ENCODE measurements at regions not wholly inside any gene's neighbourhood (a gene's known extent, or its start where the extent isn't known, plus 50 kb on each side); places are given as distances from the start of the nearest gene placed in this dataset.

DNA sequence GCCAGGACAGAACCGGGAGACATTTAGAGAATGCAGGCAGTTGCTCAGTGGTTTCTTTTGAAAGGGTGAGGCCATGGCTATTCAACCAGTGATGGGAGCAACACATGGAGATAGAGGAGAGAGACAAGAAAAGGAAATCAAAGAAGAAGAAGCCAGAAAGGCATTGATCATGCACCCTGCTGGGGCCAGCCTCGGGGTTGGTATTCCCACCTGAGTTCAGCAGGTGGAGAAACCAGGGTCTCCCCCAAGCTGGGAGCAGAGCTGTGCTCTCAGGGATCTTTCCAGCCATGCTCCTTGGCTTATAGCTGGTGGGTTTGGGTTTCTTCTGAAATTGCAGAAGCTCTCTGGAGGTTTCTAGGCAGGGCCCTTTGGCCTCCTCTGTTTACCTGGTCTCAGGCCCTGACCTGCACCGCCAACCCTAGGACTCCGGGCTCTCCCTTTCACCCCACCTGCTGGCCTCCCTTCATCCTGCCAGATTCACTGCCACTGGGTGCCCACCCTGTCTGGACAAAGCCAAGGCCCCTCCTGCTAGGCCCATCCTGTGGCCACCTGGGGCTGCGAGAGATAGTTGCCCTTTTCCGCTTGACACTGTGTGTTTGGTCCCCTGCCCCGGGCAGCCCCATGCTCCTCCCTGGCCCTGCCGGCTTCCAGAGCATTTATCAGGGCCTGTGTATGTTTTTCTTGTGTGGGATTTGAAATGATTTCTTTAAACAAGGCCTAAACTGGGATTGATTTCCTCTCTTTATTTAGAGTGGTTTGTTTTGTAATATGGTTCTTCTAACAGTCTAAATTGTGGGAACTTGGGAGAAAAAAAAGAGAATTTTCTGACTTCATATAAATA lies 126.7 kb downstream of the DDX1 start:
- Histone ChIP-seq H3K9me3 (ENCODE audit: severe bottlenecking) (no peaks in the 10 kb centered on the region), H3K4me3 (ENCODE audit: low read depth, low read length) (no peak overlapping the region), H3K27me3 (ENCODE audit: insufficient read depth, low read depth, severe bottlenecking) (no peaks in the 10 kb centered on the region), H3K27ac (no peak overlapping the region), H3K36me3 (no peaks in the 10 kb centered on the region)
- no peak for DNase-seq
- TF ChIP-seq, protein P1, sequence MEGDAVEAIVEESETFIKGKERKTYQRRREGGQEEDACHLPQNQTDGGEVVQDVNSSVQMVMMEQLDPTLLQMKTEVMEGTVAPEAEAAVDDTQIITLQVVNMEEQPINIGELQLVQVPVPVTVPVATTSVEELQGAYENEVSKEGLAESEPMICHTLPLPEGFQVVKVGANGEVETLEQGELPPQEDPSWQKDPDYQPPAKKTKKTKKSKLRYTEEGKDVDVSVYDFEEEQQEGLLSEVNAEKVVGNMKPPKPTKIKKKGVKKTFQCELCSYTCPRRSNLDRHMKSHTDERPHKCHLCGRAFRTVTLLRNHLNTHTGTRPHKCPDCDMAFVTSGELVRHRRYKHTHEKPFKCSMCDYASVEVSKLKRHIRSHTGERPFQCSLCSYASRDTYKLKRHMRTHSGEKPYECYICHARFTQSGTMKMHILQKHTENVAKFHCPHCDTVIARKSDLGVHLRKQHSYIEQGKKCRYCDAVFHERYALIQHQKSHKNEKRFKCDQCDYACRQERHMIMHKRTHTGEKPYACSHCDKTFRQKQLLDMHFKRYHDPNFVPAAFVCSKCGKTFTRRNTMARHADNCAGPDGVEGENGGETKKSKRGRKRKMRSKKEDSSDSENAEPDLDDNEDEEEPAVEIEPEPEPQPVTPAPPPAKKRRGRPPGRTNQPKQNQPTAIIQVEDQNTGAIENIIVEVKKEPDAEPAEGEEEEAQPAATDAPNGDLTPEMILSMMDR (IDR thresholded peaks at IDR 0.05; ENCODE audit: low read depth, low read length) = no peak

DNA sequence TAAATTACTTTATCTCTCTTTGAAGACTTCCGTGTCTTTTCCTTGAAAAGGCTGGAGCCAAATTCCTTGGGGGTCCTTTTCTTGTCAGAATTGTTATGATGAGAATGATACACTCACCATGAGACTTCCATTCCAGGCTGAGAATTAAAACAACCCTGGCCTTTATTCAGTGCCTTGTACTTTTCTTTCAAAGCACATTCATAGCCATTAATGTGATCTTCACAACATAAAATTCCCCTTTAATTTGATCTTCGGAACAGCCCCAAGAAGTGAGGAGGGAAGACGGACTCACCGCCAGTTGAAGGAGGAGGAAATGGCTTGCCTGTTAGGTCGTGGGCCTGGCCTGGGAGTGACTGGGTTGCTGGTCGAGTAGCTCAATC lies 127.3 kb downstream of the DDX1 start:
- no peaks in the 10 kb centered on the region for H3K9me3 ChIP-seq (ENCODE audit: severe bottlenecking)
- no peak overlapping the region for H3K27ac ChIP-seq
- TF ChIP-seq, protein P1 (IDR thresholded peaks at IDR 0.05; ENCODE audit: low read depth, low read length) = no peak
- no peak overlapping the region for H3K4me3 ChIP-seq (ENCODE audit: low read depth, low read length)
- H3K27me3 ChIP-seq (ENCODE audit: insufficient read depth, low read depth, severe bottlenecking) = no peaks in the 10 kb centered on the region
- H3K36me3 ChIP-seq = no peaks in the 10 kb centered on the region
- no peak for DNase-seq

DNA sequence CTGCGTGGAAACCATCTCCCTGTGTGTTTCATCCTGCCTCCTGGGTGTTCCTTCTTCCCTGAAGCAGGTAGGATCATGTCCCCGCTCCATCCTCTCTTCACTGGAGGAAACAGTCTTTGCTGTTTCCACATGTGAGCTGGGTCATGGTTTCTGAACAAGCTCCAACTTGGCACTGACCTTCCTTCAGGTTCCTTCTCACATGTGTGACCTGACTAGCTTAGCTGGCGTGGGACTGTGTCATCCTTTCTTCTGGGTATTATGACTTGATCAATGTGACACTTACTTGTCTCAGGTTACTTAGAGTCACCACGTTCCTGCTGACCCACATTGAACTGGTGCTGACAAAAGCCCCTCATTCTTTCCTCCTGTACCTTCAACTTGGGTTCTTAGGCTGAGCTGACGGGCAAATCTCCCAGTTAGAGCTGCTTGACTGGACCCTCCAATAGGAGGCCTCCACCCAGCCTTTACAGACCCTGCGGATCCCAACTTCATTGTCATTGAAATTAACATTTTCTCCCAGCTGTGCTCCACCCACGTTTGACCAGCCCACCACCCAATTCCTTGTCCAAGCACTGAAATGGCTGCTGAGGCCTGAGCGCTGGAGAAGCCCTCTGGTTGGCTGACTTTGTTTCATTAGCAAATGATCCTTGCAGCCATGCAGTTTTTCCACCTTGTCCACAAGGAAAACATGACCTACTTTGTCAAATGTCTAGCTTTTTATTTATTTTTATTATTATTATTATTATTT lies 128.1 kb downstream of the DDX1 start:
- no peak overlapping the region for H3K4me3 ChIP-seq (ENCODE audit: low read depth, low read length)
- no peaks in the 10 kb centered on the region for H3K36me3 ChIP-seq
- no peak overlapping the region for H3K27ac ChIP-seq
- no peak for DNase-seq
- H3K9me3 ChIP-seq (ENCODE audit: severe bottlenecking) = no peaks in the 10 kb centered on the region
- TF ChIP-seq, protein P1 (IDR thresholded peaks at IDR 0.05; ENCODE audit: low read depth, low read length) = no peak
- no peaks in the 10 kb centered on the region for H3K27me3 ChIP-seq (ENCODE audit: insufficient read depth, low read depth, severe bottlenecking)

DNA sequence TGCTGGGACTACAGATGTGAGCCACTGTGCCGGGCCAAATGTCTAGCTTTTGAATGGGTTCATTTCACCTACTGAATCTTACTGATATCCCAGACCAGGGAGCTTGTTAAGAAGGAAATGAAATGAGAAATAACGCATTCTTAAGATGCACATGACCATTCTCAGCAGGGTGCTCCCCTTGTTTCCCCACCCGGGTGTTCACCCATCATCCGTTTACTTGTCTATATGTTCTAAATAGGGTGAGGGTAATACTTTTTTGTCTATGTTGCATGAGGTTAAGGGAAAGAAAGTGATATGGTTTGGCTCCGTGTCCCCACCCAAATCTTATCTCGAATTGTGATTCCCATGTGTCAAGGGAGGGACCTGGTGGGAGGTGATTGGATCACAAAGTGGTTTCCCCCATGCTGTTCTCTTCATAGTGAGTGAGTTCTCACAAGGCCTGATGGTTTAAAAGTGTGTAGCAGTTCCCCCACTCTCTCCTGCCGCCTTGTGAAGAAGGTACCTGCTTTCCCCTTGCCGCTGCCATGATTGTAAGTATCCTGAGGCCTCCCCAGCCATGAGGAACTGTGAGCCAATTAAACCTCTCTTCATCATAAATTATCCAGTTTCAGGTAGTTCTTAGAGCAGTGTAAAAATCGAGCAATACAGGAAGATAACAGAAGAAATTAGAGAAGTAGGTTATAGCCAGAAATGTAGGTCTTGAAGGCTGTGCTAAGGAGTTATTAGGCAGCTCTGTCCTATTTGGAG lies 129.1 kb downstream of the DDX1 start:
- Histone ChIP-seq H3K9me3 (ENCODE audit: severe bottlenecking) (no peaks in the 10 kb centered on the region), H3K27me3 (ENCODE audit: insufficient read depth, low read depth, severe bottlenecking) (no peaks in the 10 kb centered on the region), H3K4me3 (ENCODE audit: low read depth, low read length) (no peak overlapping the region), H3K27ac (no peak overlapping the region), H3K36me3 (no peaks in the 10 kb centered on the region)
- TF ChIP-seq, protein P1 (IDR thresholded peaks at IDR 0.05; ENCODE audit: low read depth, low read length) = no peak
- no peak for DNase-seq

DNA sequence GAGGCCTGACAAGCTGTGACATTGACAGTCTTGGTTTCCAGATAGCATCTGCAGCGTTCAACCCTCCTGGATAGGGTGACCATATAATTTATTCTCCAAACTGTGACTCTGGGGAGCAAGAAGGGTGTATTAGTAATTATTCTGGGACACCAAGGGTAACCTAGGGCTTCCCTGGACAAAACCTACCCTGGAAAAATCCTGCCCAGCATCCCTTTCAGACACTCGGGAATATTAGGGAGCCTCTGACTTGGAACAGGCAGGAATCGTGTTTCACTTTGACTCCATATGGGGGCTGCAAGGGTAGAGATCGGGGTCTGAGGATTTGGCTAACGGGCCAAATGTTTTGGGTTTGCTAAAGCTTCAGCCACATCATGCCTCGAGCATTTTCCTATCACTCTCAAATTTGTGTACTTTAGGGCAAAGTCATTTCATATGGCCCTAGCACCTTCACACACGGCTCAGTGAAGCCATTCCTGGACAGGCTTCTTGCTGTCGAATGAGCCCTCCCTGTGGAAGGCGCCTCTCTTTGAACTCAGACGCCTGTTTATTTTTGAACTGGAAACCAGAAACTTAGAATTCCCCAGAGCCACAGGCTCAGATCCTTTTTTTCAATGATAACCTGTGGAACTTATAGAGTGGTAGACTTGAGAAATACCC lies 129.9 kb downstream of the DDX1 start:
- Histone ChIP-seq H3K27me3 (ENCODE audit: insufficient read depth, low read depth, severe bottlenecking) (no peaks in the 10 kb centered on the region), H3K4me3 (ENCODE audit: low read depth, low read length) (no peak overlapping the region), H3K9me3 (ENCODE audit: severe bottlenecking) (no peaks in the 10 kb centered on the region), H3K36me3 (no peaks in the 10 kb centered on the region), H3K27ac (no peak overlapping the region)
- no peak for DNase-seq
- TF ChIP-seq, protein P1 (IDR thresholded peaks at IDR 0.05; ENCODE audit: low read depth, low read length) = no peak
